Cardiac fibroblast (primary cell): ENCODE measurements at regions not wholly inside any gene's neighbourhood (a gene's known extent, or its start where the extent isn't known, plus 50 kb on each side); places are given as distances from the start of the nearest gene placed in this dataset.
A peak's percentile ranks its signal among the peaks of the same experiment; 100 is the strongest.

ENCODE experiments used
- DNase-seq, 2 donors: peaks; one replicate each; pipeline versions ENCODE4 v3.0.0 to v3.0.0-alpha.2; 2010; ENCODE audit warnings: low read depth in 2 of 2
- H3K4me3 ChIP-seq, 2 donors: replicated peaks in 1 of 2; 1 replicate in 1 of 2; 2 replicates in 1 of 2; pipeline ENCODE4 v1.5.1; 2011; ENCODE audit warnings: low read depth in 2 of 2, low read length in 2 of 2, mild to moderate bottlenecking in 2 of 2, moderate library complexity in 1 of 2
- TF ChIP-seq, protein P1 (sequence below): IDR thresholded peaks from one replicate; pipeline ENCODE4 v1.5.1; 2011; ENCODE audit warnings: low read depth, mild to moderate bottlenecking, low read length, inconsistent platforms

DNA sequence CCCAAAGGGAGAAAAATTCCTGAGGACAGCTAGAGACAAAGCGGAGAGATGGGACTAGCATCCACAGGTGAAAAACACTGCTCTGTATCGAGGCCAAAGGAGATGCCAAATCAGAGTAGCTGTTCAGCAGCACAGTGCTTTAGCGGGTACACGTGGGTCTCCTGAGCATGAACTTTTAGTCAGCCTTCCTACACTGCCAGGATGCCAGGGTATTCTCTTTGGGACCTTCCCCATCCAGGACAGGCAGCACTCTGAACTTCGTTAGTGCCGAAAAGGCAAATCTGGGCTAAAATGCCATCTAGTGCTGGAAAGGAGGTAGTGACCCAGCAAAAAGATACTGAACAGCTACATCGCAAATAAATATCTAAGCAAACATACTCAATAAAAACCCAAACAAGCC, 64.9 kb downstream of the C6orf58 start:
- peak; percentile 50 to 62 for DNase-seq
- TF ChIP-seq, protein P1, sequence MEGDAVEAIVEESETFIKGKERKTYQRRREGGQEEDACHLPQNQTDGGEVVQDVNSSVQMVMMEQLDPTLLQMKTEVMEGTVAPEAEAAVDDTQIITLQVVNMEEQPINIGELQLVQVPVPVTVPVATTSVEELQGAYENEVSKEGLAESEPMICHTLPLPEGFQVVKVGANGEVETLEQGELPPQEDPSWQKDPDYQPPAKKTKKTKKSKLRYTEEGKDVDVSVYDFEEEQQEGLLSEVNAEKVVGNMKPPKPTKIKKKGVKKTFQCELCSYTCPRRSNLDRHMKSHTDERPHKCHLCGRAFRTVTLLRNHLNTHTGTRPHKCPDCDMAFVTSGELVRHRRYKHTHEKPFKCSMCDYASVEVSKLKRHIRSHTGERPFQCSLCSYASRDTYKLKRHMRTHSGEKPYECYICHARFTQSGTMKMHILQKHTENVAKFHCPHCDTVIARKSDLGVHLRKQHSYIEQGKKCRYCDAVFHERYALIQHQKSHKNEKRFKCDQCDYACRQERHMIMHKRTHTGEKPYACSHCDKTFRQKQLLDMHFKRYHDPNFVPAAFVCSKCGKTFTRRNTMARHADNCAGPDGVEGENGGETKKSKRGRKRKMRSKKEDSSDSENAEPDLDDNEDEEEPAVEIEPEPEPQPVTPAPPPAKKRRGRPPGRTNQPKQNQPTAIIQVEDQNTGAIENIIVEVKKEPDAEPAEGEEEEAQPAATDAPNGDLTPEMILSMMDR, result peak; percentile 83
- no peak overlapping the region for H3K4me3 ChIP-seq
